ENCODE measurements at regions not wholly inside any gene's neighbourhood (a gene's known extent, or its start where the extent isn't known, plus 50 kb on each side); places are given as distances from the start of the nearest gene placed in this dataset.

DNA sequence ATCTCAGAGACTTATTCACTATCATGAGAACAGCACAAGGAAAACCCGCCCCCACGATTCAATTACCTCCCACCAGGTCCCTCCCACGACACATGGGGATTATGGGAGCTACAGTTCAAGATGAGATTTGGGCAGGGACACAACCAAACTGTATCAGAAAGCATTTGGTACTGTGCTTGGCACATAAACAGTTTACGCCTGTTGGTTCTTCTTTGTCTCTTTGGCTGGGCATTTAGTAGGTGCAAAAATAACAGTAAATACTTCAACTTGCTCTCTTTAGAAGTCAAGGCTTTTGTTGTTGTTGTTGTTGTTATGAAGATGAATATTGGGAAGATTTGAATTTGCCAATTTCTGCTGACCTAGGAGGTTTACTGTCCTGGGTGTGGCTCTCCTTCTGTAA, 175.4 kb upstream of the IGSF21 start:
- Histone ChIP-seq H3K9ac (ENCODE audit: extremely low read depth, low read length, poor library complexity, severe bottlenecking) (no peak overlapping the region), H3K36me3 (ENCODE audit: control insufficient read depth, insufficient read depth, low read length) (no peaks in the 10 kb centered on the region), H3K4me1 (ENCODE audit: control insufficient read depth, insufficient read depth, low read length) (no peaks in the 10 kb centered on the region), H3K9me3 (ENCODE audit: control insufficient read depth, low read length) (peaks cover 9% of the 10 kb centered on the region), H3K27ac (ENCODE audit: low read depth, low read length) (no peak overlapping the region), H3K27me3 (ENCODE audit: control insufficient read depth, insufficient read depth, low read length, poor library complexity, severe bottlenecking) (peaks cover 73% of the 10 kb centered on the region), H3K4me3 (ENCODE audit: low read length) (no peak overlapping the region)
- peaks cover 10% of the 10 kb centered on the region for H3K9me3 Mint-ChIP-seq
- no peaks in the 10 kb centered on the region for H3K4me1 Mint-ChIP-seq
- 56 to 71% methylated on average over 3 to 4 of the region's 4 CpGs for WGBS, 2 experiments (ENCODE audit: insufficient coverage in 1 of 2, insufficient read length in 1 of 2)
- H3K36me3 Mint-ChIP-seq (ENCODE audit: low read depth), result no peaks in the 10 kb centered on the region
- no peak overlapping the region for H3K4me3 Mint-ChIP-seq
- TF ChIP-seq, protein P1, sequence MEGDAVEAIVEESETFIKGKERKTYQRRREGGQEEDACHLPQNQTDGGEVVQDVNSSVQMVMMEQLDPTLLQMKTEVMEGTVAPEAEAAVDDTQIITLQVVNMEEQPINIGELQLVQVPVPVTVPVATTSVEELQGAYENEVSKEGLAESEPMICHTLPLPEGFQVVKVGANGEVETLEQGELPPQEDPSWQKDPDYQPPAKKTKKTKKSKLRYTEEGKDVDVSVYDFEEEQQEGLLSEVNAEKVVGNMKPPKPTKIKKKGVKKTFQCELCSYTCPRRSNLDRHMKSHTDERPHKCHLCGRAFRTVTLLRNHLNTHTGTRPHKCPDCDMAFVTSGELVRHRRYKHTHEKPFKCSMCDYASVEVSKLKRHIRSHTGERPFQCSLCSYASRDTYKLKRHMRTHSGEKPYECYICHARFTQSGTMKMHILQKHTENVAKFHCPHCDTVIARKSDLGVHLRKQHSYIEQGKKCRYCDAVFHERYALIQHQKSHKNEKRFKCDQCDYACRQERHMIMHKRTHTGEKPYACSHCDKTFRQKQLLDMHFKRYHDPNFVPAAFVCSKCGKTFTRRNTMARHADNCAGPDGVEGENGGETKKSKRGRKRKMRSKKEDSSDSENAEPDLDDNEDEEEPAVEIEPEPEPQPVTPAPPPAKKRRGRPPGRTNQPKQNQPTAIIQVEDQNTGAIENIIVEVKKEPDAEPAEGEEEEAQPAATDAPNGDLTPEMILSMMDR (conservative IDR thresholded peaks at IDR 0.05), result no peak
- no peak for DNase-seq
- H3K27ac Mint-ChIP-seq, result no peak overlapping the region
- H3K27me3 Mint-ChIP-seq (ENCODE audit: insufficient read depth), result peaks cover 74% of the 10 kb centered on the region

DNA sequence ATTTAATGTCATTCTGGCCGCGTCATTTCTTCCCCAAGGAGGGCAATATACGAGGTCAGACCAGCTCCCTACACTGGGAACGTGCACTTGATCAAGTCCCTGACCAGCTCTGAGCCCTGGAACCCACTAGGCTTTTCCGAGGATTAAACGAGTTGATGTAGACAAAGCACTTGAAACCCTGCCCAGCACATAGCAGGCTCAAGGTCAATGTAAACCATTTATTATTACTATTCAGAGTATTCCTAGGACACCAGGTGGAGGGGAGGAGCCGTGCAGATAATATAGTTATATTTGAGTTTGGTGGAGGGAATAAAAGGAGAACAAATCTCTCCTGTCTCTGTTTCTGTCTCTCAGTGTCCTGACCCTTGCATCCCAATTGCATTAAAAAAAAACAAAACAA, 174.1 kb upstream of the IGSF21 start:
- Histone ChIP-seq H3K4me3 (ENCODE audit: low read length) (no peak overlapping the region), H3K4me1 (ENCODE audit: control insufficient read depth, insufficient read depth, low read length) (no peaks in the 10 kb centered on the region), H3K27me3 (ENCODE audit: control insufficient read depth, insufficient read depth, low read length, poor library complexity, severe bottlenecking) (peaks cover 80% of the 10 kb centered on the region), H3K9me3 (ENCODE audit: control insufficient read depth, low read length) (peaks cover 9% of the 10 kb centered on the region), H3K27ac (ENCODE audit: low read depth, low read length) (no peak overlapping the region), H3K9ac (ENCODE audit: extremely low read depth, low read length, poor library complexity, severe bottlenecking) (no peak overlapping the region), H3K36me3 (ENCODE audit: control insufficient read depth, insufficient read depth, low read length) (no peaks in the 10 kb centered on the region)
- Mint-ChIP-seq H3K4me1 (no peaks in the 10 kb centered on the region), H3K27ac (no peak overlapping the region), H3K9me3 (peaks cover 10% of the 10 kb centered on the region), H3K27me3 (ENCODE audit: insufficient read depth) (peaks cover 76% of the 10 kb centered on the region), H3K36me3 (ENCODE audit: low read depth) (no peaks in the 10 kb centered on the region), H3K4me3 (no peak overlapping the region)
- TF ChIP-seq, protein P1 (conservative IDR thresholded peaks at IDR 0.05), result no peak
- DNase-seq, result no peak
- 92 to 94% methylated on average over 4 to 6 of the region's 7 CpGs for WGBS, 2 experiments (ENCODE audit: insufficient coverage in 1 of 2, insufficient read length in 1 of 2)

DNA sequence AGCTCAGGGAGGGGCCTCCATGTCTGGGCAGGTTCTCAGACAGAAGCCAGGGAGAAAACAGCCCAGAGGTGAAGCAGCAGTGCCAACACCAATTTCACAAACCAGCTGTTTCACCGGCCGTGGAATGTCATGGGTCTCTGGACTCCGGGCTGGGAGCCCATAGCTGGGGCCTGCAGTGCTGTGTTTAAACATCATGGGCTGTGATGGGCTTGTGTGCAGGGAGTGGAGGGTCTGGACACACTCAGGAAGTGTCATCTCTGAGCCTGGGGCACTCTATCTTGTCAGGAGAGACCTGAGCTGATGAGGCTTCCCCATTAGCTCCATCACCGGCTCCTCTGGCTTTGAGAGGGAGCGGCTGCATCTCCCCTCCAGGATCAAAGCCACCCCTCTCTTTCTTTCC, 173.6 kb upstream of the IGSF21 start:
- H3K36me3 Mint-ChIP-seq (ENCODE audit: low read depth), result no peaks in the 10 kb centered on the region
- Histone ChIP-seq H3K27me3 (ENCODE audit: control insufficient read depth, insufficient read depth, low read length, poor library complexity, severe bottlenecking) (peaks cover 77% of the 10 kb centered on the region), H3K9me3 (ENCODE audit: control insufficient read depth, low read length) (peaks cover 9% of the 10 kb centered on the region), H3K9ac (ENCODE audit: extremely low read depth, low read length, poor library complexity, severe bottlenecking) (no peak overlapping the region), H3K36me3 (ENCODE audit: control insufficient read depth, insufficient read depth, low read length) (no peaks in the 10 kb centered on the region), H3K27ac (ENCODE audit: low read depth, low read length) (no peak overlapping the region), H3K4me3 (ENCODE audit: low read length) (no peak overlapping the region), H3K4me1 (ENCODE audit: control insufficient read depth, insufficient read depth, low read length) (no peaks in the 10 kb centered on the region)
- DNase-seq, result no peak
- no peaks in the 10 kb centered on the region for H3K4me1 Mint-ChIP-seq
- peaks cover 10% of the 10 kb centered on the region for H3K9me3 Mint-ChIP-seq
- TF ChIP-seq, protein P1 (conservative IDR thresholded peaks at IDR 0.05), result no peak
- WGBS, 2 experiments (ENCODE audit: insufficient coverage in 1 of 2, insufficient read length in 1 of 2), result 85 to 93% methylated on average over 4 to 5 of the region's 5 CpGs
- H3K4me3 Mint-ChIP-seq, result no peak overlapping the region
- no peak overlapping the region for H3K27ac Mint-ChIP-seq
- H3K27me3 Mint-ChIP-seq (ENCODE audit: insufficient read depth), result peaks cover 77% of the 10 kb centered on the region

All from endodermal cell (in vitro differentiated cells).